HG03095 (cell line): ENCODE measurements at regions not wholly inside any gene's neighbourhood (a gene's known extent, or its start where the extent isn't known, plus 50 kb on each side); places are given as distances from the start of the nearest gene placed in this dataset.
"Not testable (repeated sequence)": the region's sequence is repeated elsewhere in the genome, so short reads cannot be mapped to it uniquely, and the experiment has no call there.

Source experiments
- ATAC-seq: cut with Tn5 transposase; IDR thresholded peaks from one replicate; pipeline ENCODE4 v1.9.1; 2021; ENCODE audit warnings: moderate library complexity; ENCODE audit not compliant: unreplicated experiment

DNA sequence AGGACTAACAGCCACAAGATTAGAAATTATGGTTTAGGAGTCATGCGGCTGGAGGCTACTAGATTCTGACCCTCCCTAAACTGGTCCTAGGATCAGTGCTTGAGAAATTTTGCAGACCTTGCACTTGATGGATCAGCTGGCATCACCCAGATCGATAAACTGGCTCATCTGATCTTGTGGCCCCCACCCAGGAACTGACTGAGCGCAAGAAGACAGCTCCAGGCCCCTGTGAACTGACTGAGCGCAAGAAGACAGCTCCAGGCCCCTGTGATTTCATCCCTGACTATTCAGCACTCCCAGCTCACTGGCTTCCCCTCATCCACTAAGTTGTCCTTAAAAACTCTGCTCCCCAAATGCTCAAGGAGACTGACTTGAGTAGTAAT, 67.8 kb downstream of the MRPL36 start:
- ATAC-seq = not testable (repeated sequence)

DNA sequence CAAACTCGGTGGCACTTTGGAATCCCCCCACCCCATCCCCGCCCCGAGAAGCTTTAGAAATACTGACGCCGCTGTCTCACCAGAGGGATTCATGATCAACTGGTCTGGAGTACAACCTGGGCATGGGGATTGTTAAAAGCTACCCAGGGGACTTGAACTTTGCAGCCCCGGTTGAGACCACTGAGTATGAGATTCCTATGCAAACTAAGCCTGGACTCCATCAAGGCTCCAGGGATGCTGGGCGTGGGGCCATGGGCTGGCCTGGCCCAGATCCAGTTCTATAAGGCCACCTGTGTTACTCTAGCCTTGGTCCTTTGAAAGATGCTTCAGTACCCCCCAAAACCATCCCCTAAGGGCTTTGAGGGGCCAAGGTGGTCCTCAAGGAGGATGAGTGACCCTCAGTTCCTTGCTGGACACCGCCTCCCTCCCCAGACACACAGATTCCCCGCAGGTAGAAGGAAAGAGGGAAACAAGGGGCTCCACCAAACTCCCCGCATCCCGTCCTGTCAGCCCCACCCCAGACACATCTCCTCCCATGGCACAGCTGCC, 68.5 kb downstream of the MRPL36 start:
- ATAC-seq = no peak

DNA sequence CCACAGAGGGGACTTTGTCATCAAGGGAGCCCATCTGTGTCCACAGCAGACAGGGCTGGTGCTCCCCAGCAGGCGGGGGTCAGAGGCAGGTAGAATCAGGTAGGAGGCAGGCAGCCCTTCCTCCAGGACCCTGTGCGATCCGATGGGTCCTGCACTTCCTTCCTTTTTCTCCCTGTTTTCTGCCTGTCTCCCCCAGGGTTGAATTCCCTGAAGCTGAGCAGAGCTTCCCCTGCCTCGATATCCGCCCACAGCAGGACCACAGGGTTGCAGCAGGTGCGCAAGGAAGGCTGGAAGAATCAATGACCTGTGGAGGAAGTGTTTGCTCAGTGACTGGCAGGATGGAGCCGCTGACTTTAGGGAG, 69.2 kb downstream of the MRPL36 start:
- ATAC-seq = no peak

DNA sequence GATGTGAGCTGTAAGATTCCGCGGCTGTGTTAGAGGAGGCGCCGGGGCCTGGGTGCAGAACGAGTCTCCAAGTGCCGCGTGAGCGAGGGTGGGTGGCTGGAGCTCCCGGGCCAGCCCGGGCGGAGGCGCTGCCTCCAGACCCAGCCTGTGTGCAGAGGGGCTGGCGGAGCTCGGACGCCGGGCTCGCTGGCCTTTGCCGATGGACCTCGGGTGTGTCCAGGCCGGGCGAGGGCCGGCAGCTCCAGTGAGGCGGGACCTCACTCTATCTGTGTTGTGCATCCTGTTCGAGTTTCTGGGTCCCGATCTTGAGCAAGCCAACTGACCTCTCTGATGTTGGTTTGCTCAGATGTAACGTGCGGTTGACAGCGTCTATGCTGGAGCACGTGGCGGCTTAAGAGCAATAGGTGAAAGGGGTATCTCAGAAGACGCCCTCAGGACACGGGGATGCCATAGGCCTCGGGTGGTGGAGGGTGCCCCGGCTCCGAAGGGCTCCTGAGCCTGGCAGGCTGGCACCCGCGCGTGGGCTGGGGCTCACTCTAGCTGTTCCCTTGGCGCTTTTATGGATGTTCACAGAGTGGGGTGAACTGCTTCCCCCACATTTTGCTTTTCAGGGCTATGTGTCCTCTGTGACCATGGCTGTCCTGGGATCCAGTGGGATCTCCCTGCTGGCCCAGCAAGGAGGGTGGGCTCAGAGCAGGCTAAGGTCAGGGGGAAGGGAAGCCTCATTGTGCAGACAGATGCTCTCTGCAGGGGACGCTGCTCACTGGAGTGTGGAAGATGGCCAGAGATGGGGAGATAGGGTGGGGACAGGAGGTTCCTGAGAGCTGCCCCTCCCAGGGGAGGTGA, 69.8 kb downstream of the MRPL36 start:
- no peak for ATAC-seq

DNA sequence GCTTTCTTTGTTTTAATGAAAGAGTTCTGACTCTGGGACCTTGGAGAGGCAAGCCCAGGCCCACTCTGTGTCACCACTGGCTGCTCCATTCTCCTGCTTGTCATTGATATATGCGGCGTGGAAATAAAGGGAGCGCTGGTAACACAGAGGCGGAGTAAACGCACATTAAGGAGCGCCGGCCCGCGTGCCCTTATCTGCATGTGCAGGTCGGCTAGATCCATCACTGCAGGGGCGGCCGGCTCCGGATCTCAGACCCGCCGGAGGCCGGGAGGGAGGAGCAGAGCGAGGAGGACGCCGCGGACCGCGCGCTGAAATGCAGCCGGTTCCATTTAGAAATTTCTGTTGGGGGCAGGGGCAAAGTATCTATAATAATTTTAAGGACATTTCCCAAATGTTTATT, 70.8 kb downstream of the MRPL36 start:
- ATAC-seq = no peak

DNA sequence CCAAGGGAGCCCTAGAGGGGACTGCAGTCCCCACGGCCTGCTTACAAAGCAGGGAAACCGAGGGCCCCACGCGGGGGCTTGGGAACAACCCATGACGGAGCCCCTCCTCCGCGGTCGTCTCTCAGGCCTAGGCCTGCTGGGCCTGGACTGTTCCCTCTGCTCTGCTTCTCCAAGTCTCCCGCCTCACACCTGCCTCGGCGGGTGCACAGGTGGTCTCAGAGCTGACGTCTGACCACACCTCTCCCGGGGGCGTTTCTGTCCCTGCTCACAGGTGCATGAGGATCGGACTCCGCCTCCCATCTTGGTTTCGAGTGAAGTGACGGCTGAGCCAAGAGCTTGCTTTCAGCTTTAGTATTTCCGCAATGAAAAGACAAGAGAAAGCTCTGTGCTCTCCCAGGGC, 72.1 kb downstream of the MRPL36 start:
- no peak for ATAC-seq

DNA sequence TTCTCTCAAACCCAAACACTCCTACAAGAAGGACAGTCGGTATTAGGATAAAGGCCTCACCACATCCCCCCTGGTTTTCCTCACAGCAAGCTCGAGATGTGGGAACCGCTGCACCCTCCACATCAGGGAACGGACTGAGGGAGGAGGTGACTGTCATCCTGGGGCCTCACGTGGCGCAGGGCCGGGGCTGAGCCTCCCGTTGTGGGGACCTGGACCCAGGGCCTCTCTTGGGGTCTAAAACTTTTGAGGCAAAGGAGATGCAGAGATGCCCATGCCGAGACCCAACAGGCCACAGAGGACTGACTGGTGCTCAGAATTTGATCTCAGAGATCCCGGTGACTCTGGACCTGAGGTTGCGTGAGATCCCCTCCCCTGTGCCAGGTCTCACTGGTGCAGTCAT, 72.7 kb downstream of the MRPL36 start:
- no peak for ATAC-seq

DNA sequence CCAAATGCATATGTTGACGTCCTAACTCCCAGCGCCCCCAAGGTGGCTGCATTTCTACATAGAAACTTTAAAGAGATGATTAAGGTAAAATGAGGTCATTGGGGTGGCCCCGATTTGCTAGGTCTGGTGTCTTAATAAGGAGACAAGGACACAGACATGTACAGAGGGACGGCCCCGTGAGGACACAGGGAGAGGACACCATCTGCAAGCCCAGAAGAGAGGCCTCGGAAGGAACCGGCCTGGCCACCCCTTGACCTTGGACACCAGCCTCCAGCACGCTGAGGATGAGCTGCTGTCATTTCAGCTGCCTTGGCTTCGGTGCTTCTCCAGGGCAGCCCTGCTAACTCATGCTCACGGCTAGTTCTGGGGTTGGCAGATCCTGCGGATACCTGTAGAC, 73.2 kb downstream of the MRPL36 start:
- no peak for ATAC-seq

DNA sequence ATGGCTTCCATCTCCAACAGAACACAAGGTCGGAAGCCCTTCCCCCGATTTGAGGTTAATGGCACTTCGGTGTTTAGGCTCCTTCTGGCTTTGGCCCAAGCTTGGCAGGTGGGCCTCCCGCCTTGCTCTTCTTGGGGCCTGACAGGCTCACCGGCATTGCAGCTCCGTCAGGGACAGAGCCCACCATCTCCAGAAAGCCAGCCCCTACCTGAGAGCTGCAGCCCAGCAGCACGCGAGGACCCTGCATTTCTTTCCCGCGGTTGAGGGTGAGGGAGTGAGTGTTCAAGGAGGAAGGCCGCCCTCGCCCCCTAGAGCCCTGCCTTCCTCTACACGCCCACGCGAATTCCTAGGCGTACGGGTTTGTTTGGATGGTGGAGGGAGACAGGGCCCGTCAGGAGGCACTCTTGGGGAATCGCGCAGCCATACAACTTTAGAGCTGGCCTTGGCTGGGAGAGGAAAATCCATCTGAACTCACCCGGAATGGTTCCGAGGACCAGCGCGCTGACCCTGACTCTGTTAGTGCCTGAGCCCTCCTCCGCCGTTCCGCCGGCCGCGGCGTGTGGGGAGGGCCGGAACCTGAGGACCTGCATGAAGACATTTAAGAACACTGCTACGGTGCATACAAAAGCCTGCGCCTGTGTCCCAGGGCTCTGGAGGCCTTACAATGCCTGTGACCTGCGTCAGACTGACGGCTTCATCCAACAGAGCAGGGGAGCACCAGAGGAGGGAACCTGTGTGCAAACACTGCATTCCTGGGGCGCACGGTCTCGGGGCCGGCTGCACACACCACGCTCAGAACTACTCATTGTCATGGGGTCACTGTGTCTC, 73.8 kb downstream of the MRPL36 start:
- no peak for ATAC-seq

DNA sequence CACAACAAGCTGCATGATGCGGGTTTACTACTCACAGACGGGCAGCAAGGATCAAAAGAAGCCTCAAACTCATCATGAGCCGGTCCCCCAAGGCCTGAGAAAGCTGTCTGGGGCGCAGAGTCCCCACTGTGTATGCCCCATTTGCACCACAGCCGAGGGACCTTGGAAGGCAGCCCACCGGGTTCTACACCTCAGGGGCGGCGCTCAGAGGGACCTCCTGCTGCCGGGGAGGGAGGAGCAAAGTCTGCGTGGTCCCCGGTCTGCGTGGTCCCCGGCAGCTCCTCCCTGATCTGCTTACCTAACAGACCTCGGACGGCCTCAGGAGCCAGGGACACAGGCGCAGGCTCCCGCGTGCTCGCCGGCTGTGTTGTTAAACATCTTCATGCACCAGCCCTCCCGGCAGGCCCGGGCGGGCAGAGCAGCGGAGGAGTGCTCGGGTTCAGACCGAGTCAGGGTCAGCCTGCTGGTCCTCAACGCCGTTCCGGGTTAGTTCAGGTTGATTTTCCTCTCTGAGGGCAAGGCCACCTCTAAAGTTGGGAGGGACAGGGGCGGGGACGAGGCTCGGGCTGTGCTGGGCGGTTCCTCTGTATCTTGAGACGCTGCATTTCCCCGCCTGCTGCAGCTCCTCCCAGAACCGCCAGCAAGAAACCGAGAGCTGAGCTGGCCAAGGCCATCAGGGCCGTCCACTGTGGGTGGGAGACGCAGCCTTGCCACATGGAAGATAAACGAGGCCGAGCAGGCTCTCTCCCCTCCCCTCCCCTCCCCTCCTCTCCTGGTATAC, 74.6 kb downstream of the MRPL36 start:
- ATAC-seq = no peak

DNA sequence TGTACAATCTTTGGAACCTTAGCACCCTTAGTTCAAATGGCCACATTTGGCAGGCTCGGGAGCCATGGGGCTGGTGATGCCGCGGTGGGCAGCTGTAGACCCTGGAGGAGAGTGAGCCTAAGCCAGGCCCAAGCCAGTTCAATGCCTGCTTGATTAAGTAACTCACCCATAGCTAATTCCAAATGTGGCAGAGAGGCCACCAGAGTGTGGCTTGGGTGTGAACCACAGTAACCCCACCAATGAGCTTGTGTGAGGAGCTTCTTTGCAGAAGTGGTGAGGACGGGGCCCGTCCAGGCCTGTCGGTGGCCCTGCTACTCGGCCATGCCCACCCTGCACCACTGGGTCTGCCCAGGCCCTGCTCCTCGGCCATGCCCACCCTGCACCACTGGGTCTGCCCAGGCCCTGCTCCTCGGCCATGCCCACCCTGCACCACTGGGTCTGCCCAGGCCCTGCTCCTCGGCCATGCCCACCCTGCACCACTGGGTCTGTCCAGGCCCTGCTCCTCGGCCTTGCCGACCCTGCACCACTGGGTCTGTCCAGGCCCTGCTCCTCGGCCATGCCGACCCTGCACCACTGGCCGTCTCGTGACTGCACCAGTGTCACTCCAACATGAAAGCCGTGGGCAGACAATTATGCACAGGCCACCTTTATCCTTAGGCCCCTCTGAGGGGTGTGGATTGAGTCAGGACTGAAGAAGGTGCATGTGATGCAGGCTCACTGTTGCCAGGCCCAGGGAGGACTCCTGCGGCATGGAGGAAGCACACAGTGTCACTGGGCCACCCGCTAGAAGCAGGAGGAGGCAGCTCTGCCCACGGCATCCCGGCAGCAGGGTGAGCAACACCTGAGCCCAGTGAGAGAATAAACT, 75.4 kb downstream of the MRPL36 start:
- no peak for ATAC-seq

DNA sequence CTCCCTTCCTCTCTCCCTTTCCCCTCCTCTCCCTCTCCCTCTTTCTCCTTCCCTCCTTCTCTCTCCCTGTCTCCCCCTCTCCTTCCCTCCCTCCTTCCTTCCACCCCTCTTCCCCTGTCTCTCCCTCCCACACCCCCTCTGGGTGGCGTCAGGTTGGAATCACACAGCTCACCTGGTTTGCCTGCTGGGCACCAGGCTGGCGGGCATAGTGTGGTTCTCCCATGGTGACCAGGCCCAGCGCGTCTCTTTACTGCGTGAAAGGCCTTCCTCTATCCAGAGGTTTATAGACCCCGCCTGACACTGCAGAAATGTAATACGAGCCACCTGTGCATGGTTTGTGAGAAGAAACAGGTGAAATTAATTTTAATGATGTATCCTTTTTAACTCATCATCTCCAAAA, 76.2 kb downstream of the MRPL36 start:
- no peak for ATAC-seq

DNA sequence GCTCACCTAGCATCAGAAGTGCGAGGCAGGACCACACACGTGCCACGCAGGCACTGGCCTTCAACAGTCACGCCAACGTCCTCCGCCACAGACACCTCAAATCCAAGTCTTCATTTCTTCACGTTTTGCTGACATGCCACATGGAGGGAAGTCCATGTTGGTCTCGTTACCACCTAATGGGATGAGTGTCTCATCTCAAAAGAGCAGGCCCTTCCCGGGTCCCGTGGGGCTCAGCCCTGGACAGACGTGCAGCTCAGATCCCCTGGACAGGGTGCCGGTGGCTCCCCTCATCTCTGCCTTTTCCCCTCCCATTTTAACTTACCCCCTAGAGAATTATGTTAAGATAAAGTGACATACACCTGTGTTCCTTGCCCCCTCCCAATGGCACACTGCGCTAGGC, 76.8 kb downstream of the MRPL36 start:
- ATAC-seq = no peak

DNA sequence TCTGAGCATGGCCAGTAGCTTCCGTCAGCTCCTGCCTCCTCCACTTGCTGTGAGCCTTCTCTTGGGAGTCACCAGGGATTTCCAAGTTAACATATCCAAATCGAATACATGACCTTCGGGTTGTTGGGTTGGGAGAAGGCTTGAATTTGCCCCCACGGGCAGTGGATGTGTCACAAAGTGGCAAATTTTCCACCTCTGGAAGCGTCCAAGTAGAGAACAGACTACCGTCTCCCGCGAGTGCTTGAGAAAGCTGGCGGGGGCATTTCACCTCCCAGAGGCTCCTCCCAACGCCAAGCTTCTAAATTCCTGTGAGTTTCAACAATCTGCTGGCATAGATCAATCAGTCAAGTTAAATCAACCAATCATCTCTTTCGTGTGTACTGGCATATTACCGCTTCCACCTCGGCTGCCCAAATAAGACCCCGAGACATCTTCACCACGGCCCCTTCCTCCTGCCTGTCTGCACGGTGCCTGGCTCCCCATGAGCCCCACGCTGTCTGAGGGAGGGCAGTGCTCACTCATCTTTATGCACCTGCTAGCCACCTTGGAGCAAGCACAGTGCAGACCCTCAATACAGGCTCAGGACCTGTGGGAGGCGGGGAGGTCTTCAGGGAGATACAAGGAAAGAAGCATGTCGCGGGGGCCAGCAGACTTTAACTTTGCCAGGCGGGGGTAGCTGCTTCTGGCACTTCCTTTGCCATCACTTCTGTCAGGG, 79.1 kb downstream of the MRPL36 start:
- ATAC-seq = no peak

DNA sequence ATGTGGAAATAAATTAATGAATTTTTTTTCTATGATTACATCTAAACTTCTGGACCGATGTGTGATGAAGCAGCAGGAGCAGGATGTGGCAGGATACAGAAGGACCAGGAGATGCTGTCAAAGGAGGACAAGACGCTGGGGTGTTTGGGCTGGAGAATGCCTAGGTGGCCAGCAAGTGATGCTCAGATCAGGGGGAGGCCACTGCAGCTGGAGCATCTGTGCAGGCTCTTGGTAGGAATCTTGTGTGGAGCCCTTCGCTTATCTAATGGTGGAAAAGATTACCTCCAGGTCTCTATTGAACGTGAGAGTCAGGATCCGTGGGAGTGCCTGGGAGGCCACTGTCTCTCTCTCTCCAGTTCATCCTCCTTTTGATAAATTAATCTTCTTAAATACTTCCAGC, 79.8 kb downstream of the MRPL36 start:
- ATAC-seq = no peak

DNA sequence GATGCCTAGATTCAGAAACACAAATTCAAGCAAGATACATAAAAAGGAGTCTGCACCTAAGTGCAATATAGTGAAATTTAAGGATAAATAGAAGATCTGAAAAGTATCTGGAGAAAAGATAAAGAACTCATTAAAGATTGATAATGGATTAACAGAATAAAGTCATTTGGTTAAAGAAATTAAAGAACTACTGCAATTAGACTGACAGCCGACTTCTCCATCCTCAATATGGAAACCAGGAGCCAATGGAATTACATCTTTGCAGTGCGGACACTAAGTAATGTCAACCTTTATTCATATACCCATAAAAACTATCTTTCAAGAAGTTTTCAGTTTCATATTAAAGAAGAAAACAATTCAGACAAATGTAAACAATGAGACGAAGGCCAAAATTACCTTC, 81.0 kb downstream of the MRPL36 start:
- ATAC-seq = no peak

DNA sequence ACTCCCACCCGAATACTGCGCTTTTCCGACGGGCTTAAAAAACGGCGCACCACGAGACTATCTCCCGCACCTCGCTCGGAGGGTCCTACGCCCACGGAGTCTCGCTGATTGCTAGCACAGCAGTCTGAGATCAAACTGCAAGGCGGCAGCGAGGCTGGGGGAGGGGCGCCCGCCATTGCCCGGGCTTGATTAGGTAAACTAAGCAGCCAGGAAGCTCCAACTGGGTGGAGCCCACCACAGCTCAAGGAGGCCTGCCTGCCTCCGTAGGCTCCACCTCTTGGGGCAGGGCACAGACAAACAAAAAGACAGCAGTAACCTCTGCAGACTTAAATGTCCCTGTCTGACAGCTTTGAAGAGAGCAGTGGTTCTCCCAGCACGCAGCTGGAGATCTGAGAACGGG, 89.5 kb downstream of the MRPL36 start:
- ATAC-seq = not testable (repeated sequence)

DNA sequence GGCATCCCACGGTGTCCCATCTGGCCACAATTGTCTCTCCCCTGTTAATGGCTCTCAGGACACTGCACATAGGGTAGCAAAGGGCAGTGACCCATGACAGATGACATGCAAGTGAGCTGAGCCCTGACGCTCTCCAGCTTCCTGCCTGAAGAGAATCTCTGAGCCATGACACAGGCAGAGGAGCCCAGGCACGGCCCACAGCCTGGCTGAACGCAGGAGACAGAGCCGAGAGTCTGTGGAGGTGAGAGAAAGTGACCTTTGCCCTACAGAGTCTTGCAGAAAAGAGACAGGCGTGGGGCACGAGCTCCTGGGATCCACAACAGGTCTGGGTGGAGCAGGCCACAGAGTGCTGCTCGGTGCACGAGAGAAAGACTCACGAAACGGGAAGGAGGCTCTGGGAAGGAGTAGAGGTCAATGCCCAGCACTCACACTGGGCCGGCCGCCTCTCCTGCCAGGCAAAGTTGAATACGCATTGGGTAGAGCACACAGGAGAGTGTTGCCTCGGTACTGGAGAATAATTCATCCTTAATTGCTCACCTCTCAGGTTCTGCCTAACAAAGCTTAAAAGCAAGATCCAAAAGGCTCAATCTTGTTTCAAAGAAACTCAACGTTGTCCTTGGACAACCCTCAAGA, 90.3 kb downstream of the MRPL36 start:
- no peak for ATAC-seq

DNA sequence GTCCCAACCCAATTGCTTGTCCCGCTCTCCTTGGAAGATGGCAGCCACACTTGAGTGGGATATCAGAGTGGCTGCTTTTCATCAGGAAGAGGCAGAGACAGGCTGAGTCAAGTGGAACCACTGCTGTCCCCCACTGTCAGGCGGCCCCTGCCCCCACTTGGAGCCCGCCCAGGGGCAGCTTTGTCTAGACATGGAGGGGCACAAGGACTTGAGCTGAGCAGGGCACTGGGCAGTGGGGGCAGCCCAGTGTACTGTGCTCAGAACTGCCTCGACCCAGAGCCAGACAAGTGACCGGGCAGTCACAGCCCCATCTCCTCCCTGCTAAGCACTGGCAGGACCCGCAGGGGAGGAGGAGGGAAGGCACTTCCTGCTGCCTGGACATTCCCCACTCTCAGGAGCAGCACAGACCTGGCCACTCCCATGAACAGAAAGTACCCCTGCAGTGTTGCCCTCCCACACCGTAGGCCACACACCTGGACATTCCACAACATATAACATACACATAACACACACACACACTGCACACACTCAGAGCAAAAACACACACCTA, 91.0 kb downstream of the MRPL36 start:
- no peak for ATAC-seq
